OCI-LY7 (cell line): ENCODE measurements at regions not wholly inside any gene's neighbourhood (a gene's known extent, or its start where the extent isn't known, plus 50 kb on each side); places are given as distances from the start of the nearest gene placed in this dataset.

Experiments
- BruUV-seq: library from RNA; stranded (reverse); fragments of 400-500 nt; replicated peaks from 2 replicates; lab custom pipeline; 2021; lab: Mats Ljungman, UMichigan
- CTCF ChIA-PET: fragments of 300-600 bp; sonication (Branson Sonifier 250); formaldehyde crosslinking; loops from one replicate; lab custom pipeline; 2022; ENCODE audit warnings: antibody characterized with exemption; ENCODE audit not compliant: unreplicated experiment; lab: Charles Lee
- POLR2A ChIA-PET: fragments of 300-600 bp; sonication (Branson Sonifier 250); formaldehyde crosslinking; loops from one replicate; lab custom pipeline; 2022; ENCODE audit warnings: antibody characterized with exemption; lab: Charles Lee
- DNase-seq: peaks from one replicate; pipeline ENCODE4 v3.0.0-alpha.2; 2015; ENCODE audit warnings: low spot score
- H2AFZ ChIP-seq: fragments of 200-600 bp; sonication (generic), shearing (Covaris generic); 2 replicates; pipeline ENCODE4 v1.6.1; 2014; ENCODE audit warnings: mild to moderate bottlenecking, antibody characterized with exemption, low read length, moderate library complexity
- H3K27ac ChIP-seq: fragments of 200-600 bp; sonication (generic); 2 replicates; pipeline ENCODE4 v1.5.1; 2014; ENCODE audit warnings: mixed run types, low read depth, mild to moderate bottlenecking, moderate library complexity, low read length, inconsistent platforms; ENCODE audit not compliant: poor library complexity, severe bottlenecking
- H3K36me3 ChIP-seq: fragments of 200-600 bp; sonication (generic); 2 replicates; pipeline ENCODE4 v1.6.1; 2014; ENCODE audit warnings: mild to moderate bottlenecking, antibody characterized with exemption, low read length, moderate library complexity, mixed read lengths; ENCODE audit not compliant: insufficient read depth
- H3K4me1 ChIP-seq: fragments of 200-600 bp; sonication (generic); 2 replicates; pipeline ENCODE4 v1.5.1; 2014; ENCODE audit warnings: mild to moderate bottlenecking, low read length; ENCODE audit not compliant: insufficient read depth, poor library complexity, severe bottlenecking
- H3K4me2 ChIP-seq: fragments of 200-600 bp; sonication (generic); 2 replicates; pipeline ENCODE4 v1.6.1; 2014; ENCODE audit warnings: mild to moderate bottlenecking, low read length
- H3K4me3 ChIP-seq: fragments of 200-600 bp; sonication (generic); 2 replicates; pipeline ENCODE4 v1.5.1; 2014; ENCODE audit warnings: mild to moderate bottlenecking, low read depth, low read length; ENCODE audit not compliant: poor library complexity, severe bottlenecking
- H3K79me2 ChIP-seq: fragments of 200-600 bp; sonication (generic); 2 replicates; pipeline ENCODE4 v1.6.1; 2016; ENCODE audit warnings: low read depth, mild to moderate bottlenecking, low read length, moderate library complexity, mixed read lengths; ENCODE audit not compliant: insufficient read depth
- H3K9me2 ChIP-seq: fragments of 200-600 bp; sonication (generic); 2 replicates; pipeline ENCODE4 v1.6.1; 2016; ENCODE audit warnings: mild to moderate bottlenecking, low read length, mixed read lengths; ENCODE audit not compliant: insufficient read depth
- H3K9me3 ChIP-seq: fragments of 200-600 bp; sonication (generic); 2 replicates; pipeline ENCODE4 v1.6.1; 2014; ENCODE audit warnings: mild to moderate bottlenecking, mixed run types, low read length, mixed read lengths
- H4K20me1 ChIP-seq: fragments of 200-600 bp; sonication (generic); 2 replicates; pipeline ENCODE4 v1.6.1; 2014; ENCODE audit warnings: mild to moderate bottlenecking, antibody characterized with exemption, low read length, moderate library complexity, mixed read lengths; ENCODE audit not compliant: insufficient read depth
- EZH2phosphoT487 ChIP-seq: fragments of 200-600 bp; sonication (generic); IDR thresholded peaks from 2 replicates; pipeline ENCODE4 v1.6.1; 2018; ENCODE audit warnings: low read depth, borderline replicate concordance, mild to moderate bottlenecking, mixed run types, antibody characterized with exemption, low read length, moderate library complexity, mixed read lengths
- intact Hi-C: fragments of 100-400 bp; cut with micrococcal nuclease; formaldehyde crosslinking; loops from one replicate; pipeline ENCODE4 v1.10.0; 2022; ENCODE audit not compliant: unreplicated experiment
- TF ChIP-seq, protein P1 (sequence below): fragments of 200-600 bp; sonication (generic); conservative IDR thresholded peaks from 2 replicates; pipeline ENCODE4 v1.5.1; 2014; ENCODE audit warnings: mild to moderate bottlenecking, antibody characterized with exemption, low read length, moderate library complexity, mixed read lengths

DNA sequence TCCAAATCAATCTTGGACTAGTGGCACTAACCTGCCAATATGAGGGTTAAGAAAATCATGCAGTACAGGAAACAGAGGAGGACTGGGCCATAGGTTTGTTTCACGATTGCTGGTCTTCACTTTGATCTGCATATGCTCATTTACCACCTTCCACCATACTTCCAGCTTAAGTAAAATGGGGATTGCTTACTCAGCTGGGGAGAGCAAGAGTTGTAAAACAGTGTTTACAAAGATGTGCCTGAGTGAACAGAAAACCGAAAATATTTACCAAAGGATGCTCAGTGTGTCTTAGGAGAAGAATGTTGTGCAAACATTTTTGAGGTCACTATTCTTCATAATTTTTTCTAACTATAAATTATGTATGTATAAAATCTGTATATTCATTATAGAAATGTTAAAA lies 65.1 kb upstream of the DNAH5 start:
- ChIA-PET CTCF (no interaction called here), POLR2A (no interaction called here)
- H3K4me3 ChIP-seq, result no peak overlapping the region
- no peaks in the 10 kb centered on the region for H4K20me1 ChIP-seq
- no peak overlapping the region for H3K27ac ChIP-seq
- BruUV-seq, result no TSS peak
- no peaks in the 10 kb centered on the region for H3K9me3 ChIP-seq
- intact Hi-C loops, result no loop called here
- no peaks in the 10 kb centered on the region for H3K36me3 ChIP-seq
- no peak for DNase-seq
- H3K4me1 ChIP-seq, result no peaks in the 10 kb centered on the region
- H2AFZ ChIP-seq, result no peak overlapping the region
- no peaks in the 10 kb centered on the region for H3K9me2 ChIP-seq
- TF ChIP-seq, protein P1, sequence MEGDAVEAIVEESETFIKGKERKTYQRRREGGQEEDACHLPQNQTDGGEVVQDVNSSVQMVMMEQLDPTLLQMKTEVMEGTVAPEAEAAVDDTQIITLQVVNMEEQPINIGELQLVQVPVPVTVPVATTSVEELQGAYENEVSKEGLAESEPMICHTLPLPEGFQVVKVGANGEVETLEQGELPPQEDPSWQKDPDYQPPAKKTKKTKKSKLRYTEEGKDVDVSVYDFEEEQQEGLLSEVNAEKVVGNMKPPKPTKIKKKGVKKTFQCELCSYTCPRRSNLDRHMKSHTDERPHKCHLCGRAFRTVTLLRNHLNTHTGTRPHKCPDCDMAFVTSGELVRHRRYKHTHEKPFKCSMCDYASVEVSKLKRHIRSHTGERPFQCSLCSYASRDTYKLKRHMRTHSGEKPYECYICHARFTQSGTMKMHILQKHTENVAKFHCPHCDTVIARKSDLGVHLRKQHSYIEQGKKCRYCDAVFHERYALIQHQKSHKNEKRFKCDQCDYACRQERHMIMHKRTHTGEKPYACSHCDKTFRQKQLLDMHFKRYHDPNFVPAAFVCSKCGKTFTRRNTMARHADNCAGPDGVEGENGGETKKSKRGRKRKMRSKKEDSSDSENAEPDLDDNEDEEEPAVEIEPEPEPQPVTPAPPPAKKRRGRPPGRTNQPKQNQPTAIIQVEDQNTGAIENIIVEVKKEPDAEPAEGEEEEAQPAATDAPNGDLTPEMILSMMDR, result no peak
- no peak overlapping the region for H3K4me2 ChIP-seq
- no peaks in the 10 kb centered on the region for H3K79me2 ChIP-seq

DNA sequence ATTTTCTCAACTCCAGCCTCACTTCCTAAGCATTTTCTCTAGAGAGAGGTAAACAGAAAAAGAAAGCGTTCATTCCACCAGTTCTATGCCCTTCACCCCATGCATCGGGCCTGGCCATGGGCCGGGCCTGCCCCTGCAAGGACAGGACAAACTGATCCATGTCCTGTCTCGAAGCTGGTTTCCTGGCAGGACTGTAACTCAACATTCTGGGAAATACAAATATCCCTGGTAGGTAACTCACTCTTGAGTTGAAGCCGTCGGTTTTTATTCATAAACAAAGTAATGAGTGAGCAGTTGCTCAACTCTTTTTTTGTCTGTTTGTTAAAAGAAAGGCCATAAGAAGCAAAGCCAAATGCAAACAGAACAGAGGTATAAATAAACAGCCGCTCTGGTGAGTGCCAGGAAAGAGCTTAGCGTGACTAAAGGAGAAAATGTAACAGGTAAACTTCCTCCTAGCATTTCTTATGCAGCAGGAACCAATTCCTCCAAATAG lies 64.4 kb upstream of the DNAH5 start:
- no TSS peak for BruUV-seq
- no peak overlapping the region for H3K4me2 ChIP-seq
- H2AFZ ChIP-seq, result no peak overlapping the region
- H3K27ac ChIP-seq, result no peak overlapping the region
- ChIA-PET CTCF (no interaction called here), POLR2A (interaction anchor here (0.5 kb wide), 1 partner anchor 940 kb away, joined by 7 read pairs; no protein-coding TSS in a partner anchor)
- H3K4me3 ChIP-seq, result no peak overlapping the region
- DNase-seq, result no peak
- no peaks in the 10 kb centered on the region for H3K9me3 ChIP-seq
- H3K4me1 ChIP-seq, result no peaks in the 10 kb centered on the region
- intact Hi-C loops, result no loop called here
- H3K36me3 ChIP-seq, result no peaks in the 10 kb centered on the region
- H4K20me1 ChIP-seq, result no peaks in the 10 kb centered on the region
- H3K9me2 ChIP-seq, result no peaks in the 10 kb centered on the region
- no peaks in the 10 kb centered on the region for H3K79me2 ChIP-seq
- TF ChIP-seq, protein P1, result no peak
- no peak for TF ChIP-seq EZH2phosphoT487

DNA sequence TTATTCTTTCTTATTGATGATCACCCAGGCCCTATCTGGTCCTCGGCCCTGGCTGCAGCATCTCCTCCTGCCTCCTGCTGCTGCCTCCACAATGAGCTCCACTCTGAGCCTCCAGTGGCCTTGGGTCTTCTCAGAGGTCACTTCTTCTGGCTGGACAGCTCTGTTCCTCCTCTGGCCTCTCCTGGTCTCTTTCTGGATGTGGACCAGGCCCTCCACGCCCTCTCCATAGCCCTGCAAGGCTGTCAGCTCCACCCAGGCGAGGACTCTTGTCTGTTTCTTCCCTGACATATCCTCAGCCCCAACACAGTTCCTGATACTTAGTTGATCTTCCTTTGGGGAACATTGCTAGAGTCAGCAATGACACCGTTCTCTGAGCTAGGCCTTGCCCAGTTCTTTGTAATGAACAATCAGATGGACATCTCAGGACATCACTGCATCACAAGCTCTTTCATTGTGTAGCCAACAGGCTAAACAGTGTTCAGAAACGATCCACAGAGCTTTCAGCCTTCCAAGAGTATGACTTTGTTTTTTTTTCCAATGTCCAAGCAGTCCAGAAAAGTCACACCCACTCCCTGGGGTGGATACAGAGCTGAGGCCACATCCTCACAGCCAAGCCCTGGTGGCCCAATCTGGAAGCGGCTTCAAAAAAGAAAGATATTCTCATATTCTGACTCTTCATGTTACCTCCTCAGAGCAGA lies 62.5 kb upstream of the DNAH5 start:
- Histone ChIP-seq H3K4me1 (no peaks in the 10 kb centered on the region), H3K9me2 (no peaks in the 10 kb centered on the region), H3K79me2 (no peaks in the 10 kb centered on the region), H2AFZ (no peak overlapping the region), H3K36me3 (no peaks in the 10 kb centered on the region), H4K20me1 (no peaks in the 10 kb centered on the region), H3K27ac (no peak overlapping the region), H3K4me3 (no peak overlapping the region), H3K4me2 (no peak overlapping the region), H3K9me3 (no peaks in the 10 kb centered on the region)
- no peak for DNase-seq
- no peak for TF ChIP-seq EZH2phosphoT487
- TF ChIP-seq, protein P1, result no peak
- ChIA-PET CTCF (no interaction called here), POLR2A (no interaction called here)
- BruUV-seq, result no TSS peak
- intact Hi-C loops, result no loop called here
